Panc1 (cell line): ENCODE measurements at regions not wholly inside any gene's neighbourhood (a gene's known extent, or its start where the extent isn't known, plus 50 kb on each side); places are given as distances from the start of the nearest gene placed in this dataset.

Experiments
- ATAC-seq: fragments of 200-7000 bp; cut with Tn5 transposase; 2 replicates; pipeline ENCODE4 v1.9.1; 2020; ENCODE audit warnings: mild to moderate bottlenecking, moderate library complexity
- BruUV-seq: library from RNA; stranded (reverse); fragments of 400-500 nt; replicated peaks from 2 replicates; lab custom pipeline; 2021; lab: Mats Ljungman, UMichigan
- CTCF ChIA-PET: fragments of 300-600 bp; sonication (Branson Sonifier 250); formaldehyde crosslinking; loops from one replicate; lab custom pipeline; 2022; ENCODE audit warnings: antibody characterized with exemption; lab: Charles Lee
- POLR2A ChIA-PET: fragments of 300-600 bp; sonication (Branson Sonifier 250); formaldehyde crosslinking; loops from one replicate; lab custom pipeline; 2022; ENCODE audit warnings: antibody characterized with exemption; lab: Charles Lee
- DNase-seq: peaks from one replicate; pipeline ENCODE4 v3.0.0-alpha.2; 2010; ENCODE audit warnings: low read depth, low spot score
- H3K27ac ChIP-seq: 2 replicates; pipeline ENCODE4 v1.5.1; 2011; ENCODE audit warnings: mild to moderate bottlenecking, low read length, inconsistent platforms
- H3K27me3 ChIP-seq: fragments of 200-500 bp; sonication (Bioruptor generic); 2 replicates; pipeline ENCODE4 v1.6.0; 2014; ENCODE audit warnings: low read length, inconsistent platforms; ENCODE audit not compliant: control insufficient read depth, insufficient read depth
- H3K36me3 ChIP-seq: fragments of 200-500 bp; sonication (Bioruptor generic); 2 replicates; pipeline ENCODE4 v1.5.1; 2014; ENCODE audit warnings: inconsistent platforms, mild to moderate bottlenecking, low read length, moderate library complexity; ENCODE audit not compliant: control insufficient read depth, insufficient read depth
- H3K4me1 ChIP-seq: 2 replicates; pipeline ENCODE4 v1.5.1; 2011; ENCODE audit warnings: inconsistent platforms, mild to moderate bottlenecking, low read length, moderate library complexity; ENCODE audit not compliant: control insufficient read depth, insufficient read depth
- H3K4me3 ChIP-seq, 2 experiments: 2 replicates each; pipeline ENCODE4 v1.5.1; 2011 to 2012; ENCODE audit warnings: low read depth in 2 of 2, low read length in 2 of 2, mild to moderate bottlenecking in 2 of 2, inconsistent platforms in 1 of 2, moderate library complexity in 1 of 2
- H3K9me3 ChIP-seq: fragments of 200-500 bp; sonication (Bioruptor generic); 2 replicates; pipeline ENCODE4 v1.5.1; 2014; ENCODE audit warnings: low read depth, mild to moderate bottlenecking, inconsistent platforms, low read length, moderate library complexity; ENCODE audit not compliant: control insufficient read depth, insufficient read depth
- POLR2AphosphoS5 ChIP-seq: IDR thresholded peaks from 2 replicates; pipeline ENCODE4 v1.6.1; 2012; ENCODE audit warnings: mild to moderate bottlenecking, low read depth, low read length, moderate library complexity
- SIN3A ChIP-seq: IDR thresholded peaks from 2 replicates; pipeline ENCODE4 v1.6.1; 2012; ENCODE audit warnings: low read depth, mild to moderate bottlenecking, low read length, moderate library complexity, borderline replicate concordance; ENCODE audit not compliant: insufficient read depth
- TCF7L2 ChIP-seq: IDR thresholded peaks from 2 replicates; pipeline ENCODE4 v1.6.1; 2011; ENCODE audit warnings: mild to moderate bottlenecking, low read depth, low read length, inconsistent platforms
- in situ Hi-C: cut with HindIII; loops from 2 replicates; pipeline ENCODE4 v1.10.0; 2016; ENCODE audit warnings: low sequenced_read_pairs, low pct_unique_long_range_greater_than_20kb
- intact Hi-C: fragments of 100-400 bp; cut with micrococcal nuclease; formaldehyde crosslinking; loops from one replicate; pipeline ENCODE4 v1.10.0; 2022; ENCODE audit not compliant: unreplicated experiment
- TF ChIP-seq, protein P1 (sequence below): fragments of 450-650 bp; IDR thresholded peaks from 2 replicates; pipeline ENCODE4 v1.5.1; 2017; ENCODE audit warnings: mild to moderate bottlenecking
- TF ChIP-seq, protein P2 (sequence below), 2 experiments: IDR thresholded peaks; 2 replicates each; pipeline ENCODE4 v1.6.1; 2011 to 2012; ENCODE audit warnings: low read depth in 2 of 2, control low read depth in 1 of 2, low read length in 1 of 2, mild to moderate bottlenecking in 1 of 2, moderate library complexity in 1 of 2; ENCODE audit not compliant: insufficient read depth in 1 of 2

DNA sequence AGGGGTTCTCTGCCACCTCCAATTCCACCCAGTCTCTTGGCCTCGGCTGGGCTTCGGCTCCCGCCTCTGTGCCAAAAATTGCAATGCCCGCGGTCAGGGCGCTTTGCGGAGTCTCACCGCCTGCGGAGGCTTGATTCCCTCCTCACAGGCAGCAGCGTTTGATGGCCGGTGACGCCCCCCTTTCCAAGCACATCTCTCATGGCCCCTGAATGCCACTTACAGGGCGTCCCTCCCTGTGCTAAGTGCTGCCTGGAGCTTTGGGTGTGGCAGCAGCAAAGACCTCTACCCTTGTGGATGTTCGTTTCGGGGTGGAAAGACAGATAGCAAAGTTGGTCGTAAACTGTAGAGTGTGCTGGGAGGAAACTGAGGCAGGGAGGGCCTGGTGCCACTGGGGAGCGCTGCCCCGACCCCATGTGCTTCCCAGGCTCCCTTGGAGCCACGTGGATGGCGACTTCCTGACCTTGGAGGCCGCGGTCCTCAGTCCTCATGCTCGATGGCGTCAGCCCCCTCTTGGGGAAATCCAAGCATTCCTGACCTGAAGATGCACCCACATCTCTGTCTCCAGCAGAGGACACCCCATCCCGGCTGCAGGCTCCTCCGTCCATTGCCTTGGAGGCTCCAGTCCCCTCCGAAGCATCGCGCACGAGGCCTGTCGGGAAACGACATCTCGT is 249.2 kb upstream of the IRX4 start:
- no peak for DNase-seq
- no peak for TF ChIP-seq TCF7L2
- no peak for TF ChIP-seq SIN3A
- no peak for TF ChIP-seq POLR2AphosphoS5
- TF ChIP-seq, protein P1, sequence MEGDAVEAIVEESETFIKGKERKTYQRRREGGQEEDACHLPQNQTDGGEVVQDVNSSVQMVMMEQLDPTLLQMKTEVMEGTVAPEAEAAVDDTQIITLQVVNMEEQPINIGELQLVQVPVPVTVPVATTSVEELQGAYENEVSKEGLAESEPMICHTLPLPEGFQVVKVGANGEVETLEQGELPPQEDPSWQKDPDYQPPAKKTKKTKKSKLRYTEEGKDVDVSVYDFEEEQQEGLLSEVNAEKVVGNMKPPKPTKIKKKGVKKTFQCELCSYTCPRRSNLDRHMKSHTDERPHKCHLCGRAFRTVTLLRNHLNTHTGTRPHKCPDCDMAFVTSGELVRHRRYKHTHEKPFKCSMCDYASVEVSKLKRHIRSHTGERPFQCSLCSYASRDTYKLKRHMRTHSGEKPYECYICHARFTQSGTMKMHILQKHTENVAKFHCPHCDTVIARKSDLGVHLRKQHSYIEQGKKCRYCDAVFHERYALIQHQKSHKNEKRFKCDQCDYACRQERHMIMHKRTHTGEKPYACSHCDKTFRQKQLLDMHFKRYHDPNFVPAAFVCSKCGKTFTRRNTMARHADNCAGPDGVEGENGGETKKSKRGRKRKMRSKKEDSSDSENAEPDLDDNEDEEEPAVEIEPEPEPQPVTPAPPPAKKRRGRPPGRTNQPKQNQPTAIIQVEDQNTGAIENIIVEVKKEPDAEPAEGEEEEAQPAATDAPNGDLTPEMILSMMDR, result no peak
- TF ChIP-seq, protein P2, sequence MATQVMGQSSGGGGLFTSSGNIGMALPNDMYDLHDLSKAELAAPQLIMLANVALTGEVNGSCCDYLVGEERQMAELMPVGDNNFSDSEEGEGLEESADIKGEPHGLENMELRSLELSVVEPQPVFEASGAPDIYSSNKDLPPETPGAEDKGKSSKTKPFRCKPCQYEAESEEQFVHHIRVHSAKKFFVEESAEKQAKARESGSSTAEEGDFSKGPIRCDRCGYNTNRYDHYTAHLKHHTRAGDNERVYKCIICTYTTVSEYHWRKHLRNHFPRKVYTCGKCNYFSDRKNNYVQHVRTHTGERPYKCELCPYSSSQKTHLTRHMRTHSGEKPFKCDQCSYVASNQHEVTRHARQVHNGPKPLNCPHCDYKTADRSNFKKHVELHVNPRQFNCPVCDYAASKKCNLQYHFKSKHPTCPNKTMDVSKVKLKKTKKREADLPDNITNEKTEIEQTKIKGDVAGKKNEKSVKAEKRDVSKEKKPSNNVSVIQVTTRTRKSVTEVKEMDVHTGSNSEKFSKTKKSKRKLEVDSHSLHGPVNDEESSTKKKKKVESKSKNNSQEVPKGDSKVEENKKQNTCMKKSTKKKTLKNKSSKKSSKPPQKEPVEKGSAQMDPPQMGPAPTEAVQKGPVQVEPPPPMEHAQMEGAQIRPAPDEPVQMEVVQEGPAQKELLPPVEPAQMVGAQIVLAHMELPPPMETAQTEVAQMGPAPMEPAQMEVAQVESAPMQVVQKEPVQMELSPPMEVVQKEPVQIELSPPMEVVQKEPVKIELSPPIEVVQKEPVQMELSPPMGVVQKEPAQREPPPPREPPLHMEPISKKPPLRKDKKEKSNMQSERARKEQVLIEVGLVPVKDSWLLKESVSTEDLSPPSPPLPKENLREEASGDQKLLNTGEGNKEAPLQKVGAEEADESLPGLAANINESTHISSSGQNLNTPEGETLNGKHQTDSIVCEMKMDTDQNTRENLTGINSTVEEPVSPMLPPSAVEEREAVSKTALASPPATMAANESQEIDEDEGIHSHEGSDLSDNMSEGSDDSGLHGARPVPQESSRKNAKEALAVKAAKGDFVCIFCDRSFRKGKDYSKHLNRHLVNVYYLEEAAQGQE (IDR thresholded peaks at IDR 0.05; ENCODE audit: insufficient read depth in 1 of 2, low read depth in 2 of 2, low read length in 1 of 2), result no peak
- Histone ChIP-seq H3K27me3 (no peaks in the 10 kb centered on the region; the same call in 1 of the 2 replicates), H3K36me3 (no peaks in the 10 kb centered on the region), H3K9me3 (no peaks in the 10 kb centered on the region), H3K4me3 (no peak overlapping the region), H3K4me1 (no peaks in the 10 kb centered on the region), H3K27ac (no peak overlapping the region)
- ChIA-PET POLR2A (no interaction called here), CTCF (no interaction called here)
- ATAC-seq, result no peak
- in situ Hi-C loops, result no loop called here
- intact Hi-C loops, result no loop called here
- no TSS peak for BruUV-seq

DNA sequence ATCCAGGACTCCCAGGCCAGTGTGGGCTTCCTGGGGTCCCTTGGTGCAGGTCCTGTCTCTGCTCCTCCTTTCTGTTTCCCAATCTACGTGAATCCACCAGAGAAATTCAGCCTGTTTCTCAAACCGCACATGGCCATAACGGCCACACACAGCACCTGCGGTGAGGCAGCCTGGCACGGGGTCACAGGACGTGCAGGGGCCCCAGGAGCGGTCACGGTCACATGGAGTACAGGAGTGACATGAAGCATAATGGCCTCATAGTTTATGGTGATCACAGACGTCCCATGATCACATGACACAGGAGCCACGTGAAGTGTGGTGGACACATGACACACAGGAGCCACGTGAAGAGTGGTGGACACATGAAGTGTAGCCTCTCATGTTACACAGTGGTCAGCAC is 248.5 kb upstream of the IRX4 start:
- Histone ChIP-seq H3K4me3 (no peak overlapping the region), H3K27me3 (no peaks in the 10 kb centered on the region; the same call in 1 of the 2 replicates), H3K27ac (no peak overlapping the region), H3K9me3 (no peaks in the 10 kb centered on the region), H3K4me1 (no peaks in the 10 kb centered on the region), H3K36me3 (no peaks in the 10 kb centered on the region)
- intact Hi-C loops, result no loop called here
- ChIA-PET POLR2A (no interaction called here), CTCF (no interaction called here)
- DNase-seq (no peak), ATAC-seq (no peak)
- TF ChIP-seq TCF7L2, result no peak
- TF ChIP-seq, protein P2 (IDR thresholded peaks at IDR 0.05; ENCODE audit: insufficient read depth in 1 of 2, low read depth in 2 of 2, low read length in 1 of 2), result no peak
- no peak for TF ChIP-seq POLR2AphosphoS5
- TF ChIP-seq SIN3A, result no peak
- TF ChIP-seq, protein P1, result no peak
- no TSS peak for BruUV-seq
- in situ Hi-C loops, result no loop called here
